Mesenchymal stem cell (in vitro differentiated cells and primary cell): ENCODE measurements at regions not wholly inside any gene's neighbourhood (a gene's known extent, or its start where the extent isn't known, plus 50 kb on each side); places are given as distances from the start of the nearest gene placed in this dataset. TPM values are rescaled to one million over a fixed set of nuclear protein-coding genes. Genes with fewer than 3 reads are reported as not detected.

Source experiments
- small RNA-seq: library from polyadenylated mRNA; stranded (forward); fragments of <200 nt; extraction: miRNeasy Mini kit (QIAGEN cat#:217004); gene quantifications from one replicate; pipeline ENCODE3, GENCODE V24; 2013; ENCODE audit warnings: low read depth

Small RNA genes lying in the stretch of these regions (small RNA-seq; reads per million reads assigned to genes)
- not detected for gene KSR1P1
